Left lung (tissue), 4 donors: ENCODE measurements at regions not wholly inside any gene's neighbourhood (a gene's known extent, or its start where the extent isn't known, plus 50 kb on each side); places are given as distances from the start of the nearest gene placed in this dataset.

Experiments used
- ATAC-seq: fragments of 200-7000 bp; cut with Tn5 transposase; one replicate; pipeline ENCODE4 v1.9.1; 2020; ENCODE audit warnings: moderate library complexity
- DNase-seq, 4 donors: peaks; one replicate each; pipeline ENCODE4 v3.0.0-alpha.2; 2013 to 2020
- H3K27ac ChIP-seq, 2 donors: fragments of 200-600 bp; sonication (generic) in 1 of 2; one replicate each; pipeline versions ENCODE4 v1.5.0 to v1.8.0; 2020 to 2021
- H3K27me3 ChIP-seq, 2 donors: fragments of 200-600 bp; sonication (generic) in 1 of 2; one replicate each; pipeline versions ENCODE4 v1.5.0 to v1.8.0; 2020 to 2021
- H3K36me3 ChIP-seq, 2 donors: fragments of 200-600 bp; sonication (generic) in 1 of 2; one replicate each; pipeline versions ENCODE4 v1.5.0 to v1.8.0; 2020 to 2021
- H3K4me1 ChIP-seq, 2 donors: fragments of 200-600 bp; one replicate each; pipeline ENCODE4 v1.8.0; 2021
- H3K4me3 ChIP-seq, 2 donors: fragments of 200-600 bp; sonication (generic) in 1 of 2; one replicate each; pipeline versions ENCODE4 v1.5.0 to v1.8.0; 2020 to 2021; ENCODE audit warnings: mild to moderate bottlenecking in 1 of 2
- H3K9me3 ChIP-seq, 2 donors: fragments of 200-600 bp; sonication (generic) in 1 of 2; one replicate each; pipeline versions ENCODE4 v1.5.0 to v1.8.0; 2020 to 2021
- intact Hi-C, 2 donors: fragments of 100-400 bp; cut with DNase I; formaldehyde crosslinking; loops; one replicate each; pipeline versions ENCODE4 v1.11.2 to v1.14.2; 2022
- TF ChIP-seq, protein P1 (sequence below), 2 donors: fragments of 200-600 bp; sonication (generic) in 1 of 2; IDR thresholded peaks; one replicate each; pipeline versions ENCODE4 v1.5.0 to v1.8.0; 2021; ENCODE audit warnings: antibody characterized with exemption in 2 of 2
- donor health status: DM: no; HTN: yes; CAD: no.
- donor health status: DM: no; HTN: no; CAD: no.

DNA sequence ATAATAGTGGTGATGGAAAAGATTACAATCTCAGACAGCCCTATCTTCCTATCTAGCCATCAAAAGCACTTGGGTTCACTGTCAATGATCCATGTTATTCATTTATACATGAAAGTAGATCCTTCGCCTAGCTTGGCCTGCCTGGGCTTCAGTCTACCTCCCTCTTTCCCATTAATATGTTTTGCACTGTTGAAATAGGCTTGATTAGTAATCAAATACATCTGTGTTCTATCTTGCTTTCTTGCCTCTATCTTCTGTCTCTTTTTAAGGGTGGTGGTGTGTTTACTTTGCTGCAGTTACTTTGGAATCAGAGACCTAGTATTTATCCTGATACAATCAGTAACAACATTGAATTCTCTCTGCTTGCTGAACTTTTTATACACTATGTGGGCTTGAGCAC is 521.2 kb downstream of the TNS1 start:
- Histone ChIP-seq H3K4me1 (no peaks in the 10 kb centered on the region), H3K27me3 (no peaks in the 10 kb centered on the region), H3K36me3 (no peaks in the 10 kb centered on the region), H3K27ac (no peak overlapping the region), H3K9me3 (no peaks in the 10 kb centered on the region), H3K4me3 (no peak overlapping the region)
- TF ChIP-seq, protein P1, sequence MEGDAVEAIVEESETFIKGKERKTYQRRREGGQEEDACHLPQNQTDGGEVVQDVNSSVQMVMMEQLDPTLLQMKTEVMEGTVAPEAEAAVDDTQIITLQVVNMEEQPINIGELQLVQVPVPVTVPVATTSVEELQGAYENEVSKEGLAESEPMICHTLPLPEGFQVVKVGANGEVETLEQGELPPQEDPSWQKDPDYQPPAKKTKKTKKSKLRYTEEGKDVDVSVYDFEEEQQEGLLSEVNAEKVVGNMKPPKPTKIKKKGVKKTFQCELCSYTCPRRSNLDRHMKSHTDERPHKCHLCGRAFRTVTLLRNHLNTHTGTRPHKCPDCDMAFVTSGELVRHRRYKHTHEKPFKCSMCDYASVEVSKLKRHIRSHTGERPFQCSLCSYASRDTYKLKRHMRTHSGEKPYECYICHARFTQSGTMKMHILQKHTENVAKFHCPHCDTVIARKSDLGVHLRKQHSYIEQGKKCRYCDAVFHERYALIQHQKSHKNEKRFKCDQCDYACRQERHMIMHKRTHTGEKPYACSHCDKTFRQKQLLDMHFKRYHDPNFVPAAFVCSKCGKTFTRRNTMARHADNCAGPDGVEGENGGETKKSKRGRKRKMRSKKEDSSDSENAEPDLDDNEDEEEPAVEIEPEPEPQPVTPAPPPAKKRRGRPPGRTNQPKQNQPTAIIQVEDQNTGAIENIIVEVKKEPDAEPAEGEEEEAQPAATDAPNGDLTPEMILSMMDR (IDR thresholded peaks at IDR 0.05) = no peak
- intact Hi-C loops = no loop called here
- no peak for ATAC-seq
- DNase-seq = no peak

DNA sequence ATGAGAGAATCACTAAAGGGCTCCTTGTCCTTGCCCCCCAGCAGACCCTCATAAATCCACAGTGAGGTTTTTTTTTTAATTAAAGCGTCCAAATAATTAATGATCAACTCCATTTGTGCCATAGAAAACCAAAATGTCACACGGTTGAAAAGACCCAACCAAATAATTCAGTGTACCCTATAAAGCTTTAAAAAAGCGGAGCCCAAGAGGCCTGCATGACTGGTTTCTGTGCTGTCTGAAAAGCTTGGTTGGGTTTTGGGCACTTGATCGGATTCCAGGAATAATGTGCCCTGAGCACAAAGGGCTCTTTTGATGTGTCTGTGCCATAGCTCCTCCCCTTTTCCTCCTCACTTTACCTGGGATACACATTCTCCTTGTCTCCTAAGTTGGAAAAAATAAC is 523.2 kb downstream of the TNS1 start:
- H3K4me3 ChIP-seq = no peak overlapping the region
- no peaks in the 10 kb centered on the region for H3K9me3 ChIP-seq
- no peak overlapping the region for H3K27ac ChIP-seq
- TF ChIP-seq, protein P1 (IDR thresholded peaks at IDR 0.05) = no peak
- no peaks in the 10 kb centered on the region for H3K36me3 ChIP-seq
- DNase-seq = no peak
- ATAC-seq = no peak
- intact Hi-C loops = no loop called here
- no peaks in the 10 kb centered on the region for H3K27me3 ChIP-seq
- no peaks in the 10 kb centered on the region for H3K4me1 ChIP-seq

DNA sequence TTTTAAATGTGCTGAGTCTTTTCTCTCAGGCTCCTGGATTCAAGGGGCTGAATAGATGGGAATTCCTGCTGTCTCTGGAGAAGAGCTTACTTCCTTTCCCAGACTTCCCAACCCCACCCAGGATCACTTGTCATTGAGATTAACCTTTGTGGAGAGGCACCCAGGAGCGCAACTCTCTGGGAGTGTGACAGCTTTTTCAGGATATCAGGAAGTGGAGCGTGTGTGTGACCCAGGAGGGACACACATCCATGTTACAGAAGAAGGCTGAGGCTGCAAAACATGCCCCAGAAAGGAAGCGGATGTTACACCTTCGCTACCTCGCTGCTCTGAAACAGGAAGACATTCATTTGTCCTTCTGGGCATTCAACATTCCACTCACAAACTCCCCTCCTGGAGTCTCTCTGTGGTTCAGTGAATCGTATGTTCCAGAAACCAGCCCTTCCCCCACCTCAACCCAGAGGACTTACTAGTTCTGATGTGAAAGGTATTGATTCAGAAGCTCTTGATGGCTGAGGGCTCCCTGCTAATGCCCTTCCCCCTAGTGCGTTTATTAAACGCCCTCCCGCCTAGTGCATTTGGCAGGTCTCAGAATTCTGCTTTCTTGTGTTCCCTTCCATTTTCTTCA is 523.9 kb downstream of the TNS1 start:
- Histone ChIP-seq H3K27me3 (no peaks in the 10 kb centered on the region), H3K9me3 (no peaks in the 10 kb centered on the region), H3K4me1 (no peaks in the 10 kb centered on the region), H3K27ac (no peak overlapping the region), H3K4me3 (no peak overlapping the region), H3K36me3 (no peaks in the 10 kb centered on the region)
- TF ChIP-seq, protein P1 (IDR thresholded peaks at IDR 0.05) = no peak
- intact Hi-C loops = no loop called here
- DNase-seq = no peak
- ATAC-seq = no peak

DNA sequence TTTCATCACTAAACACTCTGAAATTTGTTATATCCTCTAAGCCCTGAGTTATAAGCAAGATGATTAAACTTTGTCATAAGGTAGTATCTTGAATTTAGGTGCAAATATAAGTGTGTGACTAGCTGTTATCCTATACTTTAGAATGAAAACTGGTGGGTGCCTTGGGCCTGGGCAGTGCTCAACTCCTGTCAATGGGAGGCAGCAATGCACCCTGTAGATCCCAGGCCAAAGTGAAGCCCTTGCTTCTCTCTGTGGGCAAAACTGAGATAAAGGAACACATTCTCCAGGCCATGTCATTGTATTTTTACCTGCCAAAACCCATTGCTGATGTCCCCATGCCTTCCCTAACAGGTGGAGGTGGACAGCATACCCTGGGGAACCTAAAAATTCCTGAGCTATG is 525.2 kb downstream of the TNS1 start:
- no peaks in the 10 kb centered on the region for H3K4me1 ChIP-seq
- H3K27me3 ChIP-seq = no peaks in the 10 kb centered on the region
- no peak overlapping the region for H3K4me3 ChIP-seq
- TF ChIP-seq, protein P1 (IDR thresholded peaks at IDR 0.05) = no peak
- intact Hi-C loops = no loop called here
- no peak for DNase-seq
- H3K9me3 ChIP-seq = no peaks in the 10 kb centered on the region
- H3K27ac ChIP-seq = no peak overlapping the region
- no peak for ATAC-seq
- no peaks in the 10 kb centered on the region for H3K36me3 ChIP-seq

DNA sequence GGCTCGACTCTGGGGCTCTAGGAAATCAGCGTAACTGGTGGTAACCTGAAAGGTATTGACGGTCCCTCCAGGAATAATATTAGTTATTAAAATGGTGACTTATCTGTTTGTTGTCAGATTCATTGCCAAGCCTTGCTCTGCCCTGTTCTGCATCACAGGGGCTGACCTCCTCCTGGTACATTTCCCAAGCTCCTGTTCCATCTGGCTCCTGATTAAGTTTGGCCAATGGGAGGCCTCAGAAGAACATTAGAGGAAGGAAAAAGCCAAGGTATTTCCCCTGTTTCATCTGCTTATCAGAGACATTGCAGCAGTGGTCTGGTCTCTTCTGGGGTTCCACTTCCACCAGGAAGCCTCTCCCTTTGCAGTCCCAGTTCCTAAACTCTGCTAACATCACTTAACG is 527.0 kb downstream of the TNS1 start:
- TF ChIP-seq, protein P1 (IDR thresholded peaks at IDR 0.05) = no peak
- Histone ChIP-seq H3K27me3 (no peaks in the 10 kb centered on the region), H3K9me3 (no peaks in the 10 kb centered on the region), H3K27ac (no peak overlapping the region), H3K4me1 (no peaks in the 10 kb centered on the region), H3K36me3 (no peaks in the 10 kb centered on the region), H3K4me3 (no peak overlapping the region)
- DNase-seq = no peak
- intact Hi-C loops = no loop called here
- ATAC-seq = no peak
